ENCODE measurements at regions not wholly inside any gene's neighbourhood (a gene's known extent, or its start where the extent isn't known, plus 50 kb on each side); places are given as distances from the start of the nearest gene placed in this dataset.

DNA sequence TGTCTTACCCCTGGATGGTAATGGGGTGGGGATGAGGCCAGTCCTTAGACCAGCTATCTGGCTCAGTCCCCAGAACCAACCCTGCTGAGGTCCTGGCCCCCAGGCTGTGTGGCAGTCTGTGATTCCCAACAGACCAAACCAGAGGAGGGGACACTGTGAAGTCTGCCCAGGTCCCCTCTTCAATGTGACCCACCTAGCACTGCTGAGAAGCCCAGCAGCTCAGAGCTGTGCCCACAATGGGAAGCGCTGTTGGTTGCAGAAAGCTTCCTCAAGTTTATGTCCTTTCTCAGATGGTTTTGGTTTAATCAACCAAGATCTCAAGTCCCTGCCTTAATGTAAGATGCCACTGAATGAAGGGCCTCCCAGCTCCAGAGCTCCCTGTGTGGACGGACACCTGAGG lies 114.7 kb upstream of the IGLL5 start:
- TF ChIP-seq CTCF (IDR thresholded peaks at IDR 0.05; ENCODE audit: low read length) (no peak), EZH2 (IDR thresholded peaks at IDR 0.05; ENCODE audit: borderline replicate concordance, low read length) (no peak)

Data from OCI-LY1 (cell line).